K562 (cell line): ENCODE measurements at regions not wholly inside any gene's neighbourhood (a gene's known extent, or its start where the extent isn't known, plus 50 kb on each side); places are given as distances from the start of the nearest gene placed in this dataset.

Source experiments
- ATAC-seq: fragments of 200-7000 bp; cut with Tn5 transposase; 3 replicates; pipeline ENCODE4 v1.9.1; 2020; ENCODE audit warnings: moderate library complexity
- BruUV-seq: library from RNA; stranded (reverse); fragments of 400-500 nt; replicated peaks from 2 replicates; lab custom pipeline; 2021; lab: Mats Ljungman, UMichigan
- CTCF ChIA-PET: fragments of 300-600 bp; formaldehyde crosslinking; extraction: SDS; loops from one replicate; lab custom pipeline; 2021; ENCODE audit warnings: low intra/inter-chr PET ratio; lab: Yijun Ruan, JAX
- POLR2A ChIA-PET: fragments of 300-600, 350-650 bp; sonication (Branson Sonifier 250); formaldehyde crosslinking; extraction: SDS; loops from one replicate; lab custom pipeline; 2021; ENCODE audit warnings: antibody characterized with exemption, inconsistent platforms; lab: Yijun Ruan, JAX
- DNase-seq, 4 experiments: peaks; one replicate each; pipeline versions ENCODE4 v3.0.0 to v3.0.0-alpha.2; 2011 to 2018; ENCODE audit warnings: low spot score in 3 of 4, mixed read lengths in 3 of 4; ENCODE audit errors: extremely low read depth in 1 of 4
- FAIRE-seq: peaks from 2 replicates; lab custom pipeline; 2011; peaks lifted over from hg19 to GRCh38; lab: Jason Lieb, UNC
- H2AFZ ChIP-seq: 2 replicates; pipeline ENCODE4 v1.6.0; 2011; ENCODE audit warnings: low read depth, low read length, control low read depth, inconsistent platforms
- H3K27ac ChIP-seq: fragments of 200-600 bp; 3 replicates; pipeline ENCODE4 v1.8.0; 2011; ENCODE audit warnings: low read depth, mild to moderate bottlenecking, control low read depth, inconsistent platforms, low read length, moderate library complexity, mixed read lengths; ENCODE audit errors: extremely low read depth
- H3K27me3 ChIP-seq, 2 experiments: fragments of 300-600 bp in 1 of 2; 2 replicates in 1 of 2; 3 replicates in 1 of 2; pipeline versions ENCODE4 v1.6.0 to v1.8.0; 2011; ENCODE audit warnings: inconsistent platforms in 2 of 2, low read length in 2 of 2, mild to moderate bottlenecking in 1 of 2, mixed read lengths in 1 of 2, moderate library complexity in 1 of 2; ENCODE audit not compliant: control insufficient read depth in 2 of 2, insufficient read depth in 2 of 2
- H3K36me3 ChIP-seq: fragments of 300-600 bp; 3 replicates; pipeline ENCODE4 v1.8.0; 2011; ENCODE audit warnings: mild to moderate bottlenecking, low read length, inconsistent platforms; ENCODE audit not compliant: control insufficient read depth, insufficient read depth
- H3K4me1 ChIP-seq, 2 experiments: fragments of 200-600 bp in 1 of 2; replicated peaks in 1 of 2; 2 replicates in 1 of 2; 3 replicates in 1 of 2; pipeline versions ENCODE4 v1.5.1 to v1.8.0; 2011; ENCODE audit warnings: inconsistent platforms in 2 of 2, low read length in 2 of 2, mild to moderate bottlenecking in 1 of 2, mixed read lengths in 1 of 2, moderate library complexity in 1 of 2; ENCODE audit not compliant: control insufficient read depth in 2 of 2, insufficient read depth in 2 of 2
- H3K4me2 ChIP-seq: 2 replicates; pipeline ENCODE4 v1.6.1; 2011; ENCODE audit warnings: low read length, control low read depth, inconsistent platforms, mixed read lengths; ENCODE audit not compliant: insufficient read depth
- H3K4me3 ChIP-seq: fragments of 200-600 bp; sonication (generic), shearing (Covaris generic); 2 replicates; pipeline ENCODE4 v1.5.1; 2016; ENCODE audit warnings: control low read depth, inconsistent platforms
- H3K79me2 ChIP-seq: fragments of 200-600 bp; 3 replicates; pipeline ENCODE4 v1.8.0; 2011; ENCODE audit warnings: low read length, inconsistent platforms; ENCODE audit not compliant: control insufficient read depth, insufficient read depth
- H3K9ac ChIP-seq, 2 experiments: 2 replicates each; pipeline versions ENCODE4 v1.6.0 to v1.6.1; 2011; ENCODE audit warnings: low read depth in 2 of 2, low read length in 2 of 2, control low read depth in 1 of 2, inconsistent platforms in 1 of 2, mild to moderate bottlenecking in 1 of 2, mixed read lengths in 1 of 2; ENCODE audit not compliant: insufficient read depth in 1 of 2
- H3K9me1 ChIP-seq: one replicate; pipeline ENCODE4 v1.6.0; 2011; ENCODE audit warnings: inconsistent platforms, mild to moderate bottlenecking, low read length, moderate library complexity; ENCODE audit not compliant: control insufficient read depth, insufficient read depth
- H3K9me3 ChIP-seq: replicated peaks from 2 replicates; pipeline ENCODE4 v1.5.1; 2011; ENCODE audit warnings: low read depth, low read length, inconsistent platforms; ENCODE audit not compliant: control insufficient read depth, insufficient read depth
- H4K20me1 ChIP-seq: replicated peaks from 2 replicates; pipeline ENCODE4 v1.6.1; 2011; ENCODE audit warnings: low read length, inconsistent platforms, mixed read lengths; ENCODE audit not compliant: control insufficient read depth, insufficient read depth
- ATF1 ChIP-seq, 2 experiments: fragments of 450-650 bp in 1 of 2; IDR thresholded peaks; 2 replicates each; pipeline ENCODE4 v1.6.1; 2016; ENCODE audit warnings: missing compliant biosample characterization in 1 of 2, missing genetic modification characterization in 1 of 2
- HMBOX1 ChIP-seq: sonication (generic); IDR thresholded peaks from 2 replicates; pipeline ENCODE4 v1.6.1; 2016
- MCM3 ChIP-seq: fragments of 450-650 bp; IDR thresholded peaks from 2 replicates; pipeline ENCODE4 v1.6.1; 2016
- WGBS: fragments of 100-300 bp; shearing (Covaris generic); methylation state at CpG from one replicate; pipeline ENCODE4 v1.1.6; 2016; ENCODE audit warnings: low coverage, mixed read lengths; ENCODE audit not compliant: insufficient coverage; ENCODE audit errors: missing lambda C conversion rate; 5-methylcytosine and 5-hydroxymethylcytosine counted together
- in situ Hi-C: fragments of 300-500 bp; cut with MboI; formaldehyde crosslinking; loops from 4 replicates; pipeline ENCODE4 v1.15.0; 2018; ENCODE audit warnings: inconsistent platforms, mixed read lengths
- intact Hi-C: fragments of 100-400 bp; cut with micrococcal nuclease; formaldehyde crosslinking; loops from 2 replicates; pipeline ENCODE4 v1.14.2; 2022
- TF ChIP-seq, protein P1 (sequence below): fragments of 450-650 bp; formaldehyde crosslinking; IDR thresholded peaks from 2 replicates; pipeline ENCODE4 v1.4.0; 2022; ENCODE audit warnings: missing genetic modification characterization
- TF ChIP-seq, protein P2 (sequence below), 2 experiments: fragments of 250-450 bp in 1 of 2; fragments of 450-650 bp in 1 of 2; sonication (Bioruptor Pico) in 1 of 2; IDR thresholded peaks; 2 replicates each; pipeline versions ENCODE4 v1.6.1 to v1.8.0; 2016 to 2021; ENCODE audit warnings: mild to moderate bottlenecking in 2 of 2, moderate library complexity in 2 of 2, missing compliant biosample characterization in 1 of 2, missing genetic modification characterization in 1 of 2

GRCh38 chr7:45986355-45987298, 65.6 kb upstream of the IGFBP3 start:
- H3K36me3 ChIP-seq = no peaks in the 10 kb centered on the region
- no peaks in the 10 kb centered on the region for H3K4me1 ChIP-seq
- no peak overlapping the region for H2AFZ ChIP-seq
- in situ Hi-C loops (no loop called here), intact Hi-C loops (no loop called here)
- H3K4me2 ChIP-seq = no peak overlapping the region
- no peaks in the 10 kb centered on the region for H3K27me3 ChIP-seq
- ChIA-PET CTCF (no interaction called here), POLR2A (interaction anchor here (1.2 kb wide), 1 partner anchor 19 kb away, joined by 3 read pairs; no protein-coding TSS in a partner anchor)
- no peaks in the 10 kb centered on the region for H3K9me1 ChIP-seq
- no TSS peak for BruUV-seq
- DNase-seq = no peak
- no peak for FAIRE-seq
- no peaks in the 10 kb centered on the region; the same call in 1 of the 2 replicates for H4K20me1 ChIP-seq
- H3K27ac ChIP-seq = no peak overlapping the region
- no peaks in the 10 kb centered on the region for H3K9me3 ChIP-seq
- H3K9ac ChIP-seq = no peak overlapping the region
- no peaks in the 10 kb centered on the region for H3K79me2 ChIP-seq
- TF ChIP-seq, protein P1, sequence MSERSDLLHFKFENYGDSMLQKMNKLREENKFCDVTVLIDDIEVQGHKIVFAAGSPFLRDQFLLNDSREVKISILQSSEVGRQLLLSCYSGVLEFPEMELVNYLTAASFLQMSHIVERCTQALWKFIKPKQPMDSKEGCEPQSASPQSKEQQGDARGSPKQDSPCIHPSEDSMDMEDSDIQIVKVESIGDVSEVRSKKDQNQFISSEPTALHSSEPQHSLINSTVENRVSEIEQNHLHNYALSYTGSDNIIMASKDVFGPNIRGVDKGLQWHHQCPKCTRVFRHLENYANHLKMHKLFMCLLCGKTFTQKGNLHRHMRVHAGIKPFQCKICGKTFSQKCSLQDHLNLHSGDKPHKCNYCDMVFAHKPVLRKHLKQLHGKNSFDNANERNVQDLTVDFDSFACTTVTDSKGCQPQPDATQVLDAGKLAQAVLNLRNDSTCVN = no peak
- no peak for TF ChIP-seq HMBOX1
- TF ChIP-seq ATF1 (CRISPR knock-in tag; IDR thresholded peaks at IDR 0.05) = no peak
- no peak for TF ChIP-seq ATF1 (tag; IDR thresholded peaks at IDR 0.05)
- TF ChIP-seq MCM3 = no peak
- TF ChIP-seq, protein P2, sequence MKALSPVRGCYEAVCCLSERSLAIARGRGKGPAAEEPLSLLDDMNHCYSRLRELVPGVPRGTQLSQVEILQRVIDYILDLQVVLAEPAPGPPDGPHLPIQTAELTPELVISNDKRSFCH (CRISPR knock-in tag; IDR thresholded peaks at IDR 0.05) = no peak
- TF ChIP-seq, protein P2 (tag; IDR thresholded peaks at IDR 0.05) = no peak
- WGBS = 2% methylated on average over 13 of the region's 17 CpGs
- ATAC-seq = no peak
- no peak overlapping the region for H3K4me3 ChIP-seq
